ENCODE measurements at regions not wholly inside any gene's neighbourhood (a gene's known extent, or its start where the extent isn't known, plus 50 kb on each side); places are given as distances from the start of the nearest gene placed in this dataset.

DNA sequence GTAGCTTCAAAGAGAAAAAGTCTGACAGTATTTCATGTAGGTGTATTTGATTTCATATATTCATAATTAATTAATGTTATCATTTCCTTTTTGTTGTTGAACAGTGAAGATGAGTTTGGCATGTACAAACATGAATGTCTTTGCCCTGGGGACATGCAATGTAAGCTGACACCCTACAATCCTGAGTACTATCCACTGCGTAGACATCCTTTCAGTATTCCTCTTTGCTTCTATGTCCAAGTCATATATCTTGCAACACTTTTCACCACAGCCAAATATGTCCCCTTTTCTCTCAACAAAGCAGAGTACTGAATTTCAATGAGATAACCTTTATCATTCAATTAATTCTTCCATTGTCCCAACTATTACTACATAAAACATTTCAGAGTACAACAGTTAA is 93.6 kb downstream of the GPR37 start:
- Histone ChIP-seq H2AFZ (ENCODE audit: low read length) (no peak overlapping the region), H3K4me3 (replicated peaks in 1 of 3; ENCODE audit: insufficient read depth in 1 of 3, low read depth in 2 of 3, low read length in 3 of 3) (no peak overlapping the region), H3K36me3 (replicated peaks in 1 of 2; ENCODE audit: control insufficient read depth in 1 of 2, insufficient read depth in 2 of 2, low read length in 2 of 2) (no peaks in the 10 kb centered on the region), H3K4me2 (ENCODE audit: low read depth, low read length) (no peak overlapping the region), H4K20me1 (ENCODE audit: insufficient read depth, low read length) (no peaks in the 10 kb centered on the region), H3K9me3 (ENCODE audit: low read length) (no peaks in the 10 kb centered on the region), H3K9ac (ENCODE audit: insufficient read depth, low read depth, low read length) (no peak overlapping the region), H3K27ac (ENCODE audit: extremely low read length, insufficient read depth, low read length) (no peak overlapping the region), H3K79me2 (ENCODE audit: insufficient read depth, low read length) (no peaks in the 10 kb centered on the region), H3K4me1 (ENCODE audit: insufficient read depth, low read length) (no peaks in the 10 kb centered on the region), H3K27me3 (ENCODE audit: control insufficient read depth in 1 of 2, insufficient read depth in 2 of 2, low read length in 2 of 2) (no peaks in the 10 kb centered on the region)
- ChIA-PET CTCF (ENCODE audit: low intra/inter-chr PET ratio, low total read pairs) (no interaction called here), POLR2A (no interaction called here)
- intact Hi-C loops (cut with micrococcal nuclease; ENCODE audit: unreplicated experiment): no loop called here
- 71% methylated on average over 1 of the region's 1 CpG for WGBS (ENCODE audit: low lambda C conversion rate)
- DNase-seq (ENCODE audit: low spot score) (no peak), FAIRE-seq (no peak), ATAC-seq (no peak)
- BruUV-seq (replicated peaks): no TSS peak
- TF ChIP-seq TGIF2 (CRISPR knock-in tag; IDR thresholded peaks at IDR 0.05): no peak
- TF ChIP-seq RBAK (CRISPR knock-in tag; IDR thresholded peaks at IDR 0.05): no peak
- no peak for TF ChIP-seq ASH2L (IDR thresholded peaks at IDR 0.05; ENCODE audit: insufficient read length, low read depth, low read length)
- no peak for TF ChIP-seq CCDC6 (CRISPR knock-in tag; IDR thresholded peaks at IDR 0.05)
- no peak for TF ChIP-seq SKI (IDR thresholded peaks at IDR 0.05; ENCODE audit: partially characterized antibody)
- no peak for TF ChIP-seq ZNF446 (CRISPR knock-in tag; IDR thresholded peaks at IDR 0.05)
- no peak for TF ChIP-seq MAFF (IDR thresholded peaks at IDR 0.05; ENCODE audit: low read depth, low read length)
- TF ChIP-seq ZFX (CRISPR knock-in tag; IDR thresholded peaks at IDR 0.05; ENCODE audit: low read depth): no peak
- TF ChIP-seq, protein P1, sequence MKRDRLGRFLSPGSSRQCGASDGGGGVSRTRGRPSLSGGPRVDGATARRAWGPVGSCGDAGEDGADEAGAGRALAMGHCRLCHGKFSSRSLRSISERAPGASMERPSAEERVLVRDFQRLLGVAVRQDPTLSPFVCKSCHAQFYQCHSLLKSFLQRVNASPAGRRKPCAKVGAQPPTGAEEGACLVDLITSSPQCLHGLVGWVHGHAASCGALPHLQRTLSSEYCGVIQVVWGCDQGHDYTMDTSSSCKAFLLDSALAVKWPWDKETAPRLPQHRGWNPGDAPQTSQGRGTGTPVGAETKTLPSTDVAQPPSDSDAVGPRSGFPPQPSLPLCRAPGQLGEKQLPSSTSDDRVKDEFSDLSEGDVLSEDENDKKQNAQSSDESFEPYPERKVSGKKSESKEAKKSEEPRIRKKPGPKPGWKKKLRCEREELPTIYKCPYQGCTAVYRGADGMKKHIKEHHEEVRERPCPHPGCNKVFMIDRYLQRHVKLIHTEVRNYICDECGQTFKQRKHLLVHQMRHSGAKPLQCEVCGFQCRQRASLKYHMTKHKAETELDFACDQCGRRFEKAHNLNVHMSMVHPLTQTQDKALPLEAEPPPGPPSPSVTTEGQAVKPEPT (CRISPR knock-in tag; IDR thresholded peaks at IDR 0.05; ENCODE audit: low read depth): no peak
- TF ChIP-seq NBN (conservative IDR thresholded peaks at IDR 0.05): no peak
- no peak for TF ChIP-seq DNMT3B (CRISPR knock-in tag; conservative IDR thresholded peaks at IDR 0.05)
- TF ChIP-seq ZNF343 (CRISPR knock-in tag; IDR thresholded peaks at IDR 0.05): no peak
- TF ChIP-seq ZNF687 (CRISPR knock-in tag; IDR thresholded peaks at IDR 0.05): no peak
- in situ Hi-C loops (cut with HindIII; ENCODE audit: extremely low pct_ligation_motif_present, low pct_unique_long_range_greater_than_20kb): no loop called here
